HCT116 (cell line): ENCODE measurements at regions not wholly inside any gene's neighbourhood (a gene's known extent, or its start where the extent isn't known, plus 50 kb on each side); places are given as distances from the start of the nearest gene placed in this dataset.

Experiments used
- ATAC-seq: fragments of 200-7000 bp; cut with Tn5 transposase; 2 replicates; pipeline ENCODE4 v1.9.1; 2020; ENCODE audit warnings: mild to moderate bottlenecking, moderate library complexity
- BruUV-seq: library from RNA; stranded (reverse); fragments of 400-500 nt; replicated peaks from 2 replicates; lab custom pipeline; 2021; lab: Mats Ljungman, UMichigan
- CTCF ChIA-PET: fragments of 300-600 bp; sonication (Branson Sonifier 250); formaldehyde crosslinking; loops from one replicate; lab custom pipeline; 2021; ENCODE audit warnings: antibody characterized with exemption; lab: Charles Lee
- POLR2A ChIA-PET: fragments of 300-600, 350-600 bp; sonication (Branson Sonifier 250); formaldehyde crosslinking; loops from one replicate; lab custom pipeline; 2021; ENCODE audit warnings: antibody characterized with exemption; lab: Charles Lee
- RAD21 ChIA-PET, 2 experiments: fragments of 300-600 bp; sonication (Branson Sonifier 250); formaldehyde crosslinking; loops; one replicate each; lab custom pipeline; 2023; ENCODE audit warnings: low total read pairs in 2 of 2; ENCODE audit not compliant: uncharacterized antibody in 2 of 2, unreplicated experiment in 2 of 2, low non-redundant PET in 1 of 2; lab: Charles Lee
- DNase-seq: peaks from one replicate; pipeline ENCODE4 v3.0.0-alpha.2; 2010; ENCODE audit warnings: low read depth, low spot score
- H2AFZ ChIP-seq: fragments of 200-600 bp; shearing (Covaris generic), sonication (generic); 2 replicates; pipeline ENCODE4 v1.6.1; 2017; ENCODE audit warnings: low read depth, mixed run types, mixed read lengths, antibody characterized with exemption, low read length; ENCODE audit not compliant: poor library complexity, severe bottlenecking
- H3K27ac ChIP-seq: 2 replicates; pipeline ENCODE4 v1.5.1; 2012; ENCODE audit warnings: low read depth, low read length
- H3K27me3 ChIP-seq: fragments of 200-600 bp; sonication (generic); 2 replicates; pipeline ENCODE4 v1.6.1; 2016; ENCODE audit warnings: mixed run types, low read length, mixed read lengths; ENCODE audit not compliant: insufficient read depth
- H3K36me3 ChIP-seq, 2 experiments: fragments of 200-500 bp in 1 of 2; fragments of 200-600 bp in 1 of 2; sonication (Bioruptor generic) in 1 of 2; sonication (generic) in 1 of 2; 2 replicates each; pipeline versions ENCODE4 v1.5.1 to v1.6.1; 2014 to 2016; ENCODE audit warnings: low read length in 2 of 2, inconsistent platforms in 1 of 2, mixed read lengths in 1 of 2, mixed run types in 1 of 2; ENCODE audit not compliant: insufficient read depth in 2 of 2, control insufficient read depth in 1 of 2
- H3K4me1 ChIP-seq, 2 experiments: fragments of 200-600 bp in 1 of 2; sonication (generic) in 1 of 2; 2 replicates each; pipeline versions ENCODE4 v1.5.1 to v1.6.1; 2012 to 2017; ENCODE audit warnings: low read length in 2 of 2, inconsistent platforms in 1 of 2, mild to moderate bottlenecking in 1 of 2, mixed read lengths in 1 of 2, mixed run types in 1 of 2, moderate library complexity in 1 of 2; ENCODE audit not compliant: insufficient read depth in 2 of 2, control insufficient read depth in 1 of 2
- H3K4me2 ChIP-seq: fragments of 200-600 bp; sonication (generic); 2 replicates; pipeline ENCODE4 v1.6.1; 2017; ENCODE audit warnings: mixed run types, low read length, mixed read lengths
- H3K4me3 ChIP-seq, 2 experiments: fragments of 200-600 bp in 1 of 2; sonication (generic) in 1 of 2; replicated peaks in 1 of 2; 2 replicates each; pipeline ENCODE4 v1.5.1; 2011 to 2016; ENCODE audit warnings: low read length in 2 of 2, control low read depth in 1 of 2, low read depth in 1 of 2, mild to moderate bottlenecking in 1 of 2, mixed read lengths in 1 of 2, mixed run types in 1 of 2
- H3K79me2 ChIP-seq: fragments of 200-600 bp; sonication (generic); 2 replicates; pipeline ENCODE4 v1.6.1; 2017; ENCODE audit warnings: mild to moderate bottlenecking, mixed run types, low read length, moderate library complexity, mixed read lengths; ENCODE audit not compliant: insufficient read depth
- H3K9ac ChIP-seq: fragments of 200-600 bp; sonication (generic); 2 replicates; pipeline ENCODE4 v1.6.1; 2016; ENCODE audit warnings: low read length, mixed read lengths
- H3K9me2 ChIP-seq: fragments of 200-600 bp; sonication (generic), shearing (Covaris generic); 2 replicates; pipeline ENCODE4 v1.6.1; 2017; ENCODE audit warnings: mixed run types, mild to moderate bottlenecking, moderate library complexity; ENCODE audit not compliant: insufficient read depth
- H3K9me3 ChIP-seq, 2 experiments: fragments of 200-500 bp in 1 of 2; fragments of 200-600 bp in 1 of 2; sonication (Bioruptor generic) in 1 of 2; sonication (generic) in 1 of 2; 2 replicates each; pipeline ENCODE4 v1.6.1; 2014 to 2017; ENCODE audit warnings: low read length in 2 of 2, mixed read lengths in 2 of 2, inconsistent platforms in 1 of 2, low read depth in 1 of 2, mild to moderate bottlenecking in 1 of 2, mixed run types in 1 of 2, moderate library complexity in 1 of 2; ENCODE audit not compliant: control insufficient read depth in 1 of 2, insufficient read depth in 1 of 2
- H4K20me1 ChIP-seq: fragments of 200-600 bp; sonication (generic), shearing (Covaris generic); 2 replicates; pipeline ENCODE4 v1.6.1; 2017; ENCODE audit warnings: mixed run types, mild to moderate bottlenecking, moderate library complexity; ENCODE audit not compliant: insufficient read depth
- EGR1 ChIP-seq: IDR thresholded peaks from 2 replicates; pipeline ENCODE4 v1.6.1; 2012; ENCODE audit warnings: low read depth
- EZH2phosphoT487 ChIP-seq: fragments of 200-600 bp; IDR thresholded peaks from 2 replicates; pipeline ENCODE4 v1.6.1; 2018; ENCODE audit warnings: antibody characterized with exemption, borderline replicate concordance
- ZFX ChIP-seq: fragments of 450-650 bp; IDR thresholded peaks from 2 replicates; pipeline ENCODE4 v1.6.1; 2017
- intact Hi-C: fragments of 100-400 bp; cut with micrococcal nuclease; formaldehyde crosslinking; loops from 2 replicates; pipeline ENCODE4 v1.10.0; 2022
- TF ChIP-seq, protein P1 (sequence below): IDR thresholded peaks from 2 replicates; pipeline ENCODE4 v1.6.1; 2012; ENCODE audit warnings: low read depth
- TF ChIP-seq, protein P2 (sequence below): IDR thresholded peaks from 2 replicates; pipeline ENCODE4 v1.6.1; 2011; ENCODE audit warnings: mild to moderate bottlenecking, low read length, moderate library complexity; ENCODE audit not compliant: insufficient replicate concordance; ENCODE audit errors: extremely low read depth

DNA sequence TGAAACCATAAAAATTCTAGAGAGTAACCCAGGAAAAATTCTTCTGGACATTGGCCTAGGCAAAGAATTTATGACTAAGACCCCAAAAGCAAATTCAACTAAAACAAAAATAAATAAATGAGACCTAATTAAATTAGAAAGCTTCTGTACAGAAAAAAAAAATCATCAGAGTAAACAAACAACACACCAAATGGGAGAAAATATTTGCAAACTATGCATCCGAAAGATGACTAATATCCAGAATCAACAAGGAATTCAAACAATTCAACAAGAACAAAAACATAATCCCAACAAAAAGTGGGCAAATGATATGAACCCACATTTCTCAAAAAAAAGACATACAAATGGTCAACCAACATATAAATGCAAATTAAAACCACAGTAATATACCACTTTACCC is 242.6 kb upstream of the CDYL start:
- TF ChIP-seq EZH2phosphoT487, result no peak
- TF ChIP-seq, protein P1, sequence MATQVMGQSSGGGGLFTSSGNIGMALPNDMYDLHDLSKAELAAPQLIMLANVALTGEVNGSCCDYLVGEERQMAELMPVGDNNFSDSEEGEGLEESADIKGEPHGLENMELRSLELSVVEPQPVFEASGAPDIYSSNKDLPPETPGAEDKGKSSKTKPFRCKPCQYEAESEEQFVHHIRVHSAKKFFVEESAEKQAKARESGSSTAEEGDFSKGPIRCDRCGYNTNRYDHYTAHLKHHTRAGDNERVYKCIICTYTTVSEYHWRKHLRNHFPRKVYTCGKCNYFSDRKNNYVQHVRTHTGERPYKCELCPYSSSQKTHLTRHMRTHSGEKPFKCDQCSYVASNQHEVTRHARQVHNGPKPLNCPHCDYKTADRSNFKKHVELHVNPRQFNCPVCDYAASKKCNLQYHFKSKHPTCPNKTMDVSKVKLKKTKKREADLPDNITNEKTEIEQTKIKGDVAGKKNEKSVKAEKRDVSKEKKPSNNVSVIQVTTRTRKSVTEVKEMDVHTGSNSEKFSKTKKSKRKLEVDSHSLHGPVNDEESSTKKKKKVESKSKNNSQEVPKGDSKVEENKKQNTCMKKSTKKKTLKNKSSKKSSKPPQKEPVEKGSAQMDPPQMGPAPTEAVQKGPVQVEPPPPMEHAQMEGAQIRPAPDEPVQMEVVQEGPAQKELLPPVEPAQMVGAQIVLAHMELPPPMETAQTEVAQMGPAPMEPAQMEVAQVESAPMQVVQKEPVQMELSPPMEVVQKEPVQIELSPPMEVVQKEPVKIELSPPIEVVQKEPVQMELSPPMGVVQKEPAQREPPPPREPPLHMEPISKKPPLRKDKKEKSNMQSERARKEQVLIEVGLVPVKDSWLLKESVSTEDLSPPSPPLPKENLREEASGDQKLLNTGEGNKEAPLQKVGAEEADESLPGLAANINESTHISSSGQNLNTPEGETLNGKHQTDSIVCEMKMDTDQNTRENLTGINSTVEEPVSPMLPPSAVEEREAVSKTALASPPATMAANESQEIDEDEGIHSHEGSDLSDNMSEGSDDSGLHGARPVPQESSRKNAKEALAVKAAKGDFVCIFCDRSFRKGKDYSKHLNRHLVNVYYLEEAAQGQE, result no peak
- TF ChIP-seq, protein P2, sequence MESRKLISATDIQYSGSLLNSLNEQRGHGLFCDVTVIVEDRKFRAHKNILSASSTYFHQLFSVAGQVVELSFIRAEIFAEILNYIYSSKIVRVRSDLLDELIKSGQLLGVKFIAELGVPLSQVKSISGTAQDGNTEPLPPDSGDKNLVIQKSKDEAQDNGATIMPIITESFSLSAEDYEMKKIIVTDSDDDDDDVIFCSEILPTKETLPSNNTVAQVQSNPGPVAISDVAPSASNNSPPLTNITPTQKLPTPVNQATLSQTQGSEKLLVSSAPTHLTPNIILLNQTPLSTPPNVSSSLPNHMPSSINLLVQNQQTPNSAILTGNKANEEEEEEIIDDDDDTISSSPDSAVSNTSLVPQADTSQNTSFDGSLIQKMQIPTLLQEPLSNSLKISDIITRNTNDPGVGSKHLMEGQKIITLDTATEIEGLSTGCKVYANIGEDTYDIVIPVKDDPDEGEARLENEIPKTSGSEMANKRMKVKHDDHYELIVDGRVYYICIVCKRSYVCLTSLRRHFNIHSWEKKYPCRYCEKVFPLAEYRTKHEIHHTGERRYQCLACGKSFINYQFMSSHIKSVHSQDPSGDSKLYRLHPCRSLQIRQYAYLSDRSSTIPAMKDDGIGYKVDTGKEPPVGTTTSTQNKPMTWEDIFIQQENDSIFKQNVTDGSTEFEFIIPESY, result no peak
- TF ChIP-seq ZFX, result no peak
- TF ChIP-seq EGR1, result no peak
- H3K27me3 ChIP-seq, result no peaks in the 10 kb centered on the region
- H3K4me1 ChIP-seq, result no peaks in the 10 kb centered on the region
- H3K36me3 ChIP-seq, result no peaks in the 10 kb centered on the region
- BruUV-seq, result no TSS peak
- H3K9ac ChIP-seq, result no peak overlapping the region
- CTCF ChIA-PET, result no interaction called here
- intact Hi-C loops, result no loop called here
- no peak overlapping the region for H2AFZ ChIP-seq
- RAD21 ChIA-PET, result interaction anchor here in 1 of 2 experiments (0.6 kb wide), 1 partner anchor 16 kb away, joined by 3 read pairs; no protein-coding TSS in a partner anchor
- no peaks in the 10 kb centered on the region for H3K9me3 ChIP-seq
- no peak overlapping the region for H3K4me2 ChIP-seq
- H3K79me2 ChIP-seq, result no peaks in the 10 kb centered on the region
- H4K20me1 ChIP-seq, result no peaks in the 10 kb centered on the region
- POLR2A ChIA-PET, result no interaction called here
- H3K27ac ChIP-seq, result no peak overlapping the region
- ATAC-seq (no peak), DNase-seq (no peak)
- H3K9me2 ChIP-seq, result no peaks in the 10 kb centered on the region
- H3K4me3 ChIP-seq, result no peak overlapping the region
